ENCODE measurements at regions not wholly inside any gene's neighbourhood (a gene's known extent, or its start where the extent isn't known, plus 50 kb on each side); places are given as distances from the start of the nearest gene placed in this dataset.
"Not testable (repeated sequence)": the region's sequence is repeated elsewhere in the genome, so short reads cannot be mapped to it uniquely, and the experiment has no call there.

DNA sequence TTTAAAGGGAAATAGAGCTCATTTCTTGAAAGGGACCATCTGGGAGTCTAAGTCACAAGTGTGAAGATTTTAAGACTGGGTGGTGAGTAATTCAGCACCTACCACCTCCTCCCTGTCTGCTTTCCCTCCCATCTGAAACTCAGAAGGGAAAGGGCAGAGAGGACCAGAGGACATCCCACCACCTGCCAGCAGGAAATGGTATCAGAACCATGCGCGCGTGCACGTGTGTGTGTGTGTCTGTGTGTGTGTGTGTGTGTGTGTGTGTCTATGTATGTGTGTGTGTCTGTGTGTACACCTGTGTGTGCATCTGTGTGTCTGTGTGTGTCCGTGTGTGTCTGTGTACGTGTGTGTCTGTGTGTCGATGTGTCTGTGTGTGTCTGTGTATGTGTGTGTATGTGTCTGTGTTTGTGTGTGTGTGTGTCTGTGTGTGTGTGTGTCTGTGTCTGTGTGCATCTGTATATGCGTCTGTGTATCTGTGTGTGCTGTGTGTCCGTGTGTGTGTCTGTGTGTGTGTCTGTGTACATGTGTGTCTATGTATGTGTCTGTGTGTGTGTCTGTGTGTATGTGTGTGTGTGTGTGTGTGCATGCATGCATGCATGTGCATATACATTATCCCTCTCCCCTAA lies 76.8 kb downstream of the ZFP36L2 start:
- H3K4me3 ChIP-seq = no peak overlapping the region
- H3K9me3 ChIP-seq = no peaks in the 10 kb centered on the region
- TF ChIP-seq, protein P1, sequence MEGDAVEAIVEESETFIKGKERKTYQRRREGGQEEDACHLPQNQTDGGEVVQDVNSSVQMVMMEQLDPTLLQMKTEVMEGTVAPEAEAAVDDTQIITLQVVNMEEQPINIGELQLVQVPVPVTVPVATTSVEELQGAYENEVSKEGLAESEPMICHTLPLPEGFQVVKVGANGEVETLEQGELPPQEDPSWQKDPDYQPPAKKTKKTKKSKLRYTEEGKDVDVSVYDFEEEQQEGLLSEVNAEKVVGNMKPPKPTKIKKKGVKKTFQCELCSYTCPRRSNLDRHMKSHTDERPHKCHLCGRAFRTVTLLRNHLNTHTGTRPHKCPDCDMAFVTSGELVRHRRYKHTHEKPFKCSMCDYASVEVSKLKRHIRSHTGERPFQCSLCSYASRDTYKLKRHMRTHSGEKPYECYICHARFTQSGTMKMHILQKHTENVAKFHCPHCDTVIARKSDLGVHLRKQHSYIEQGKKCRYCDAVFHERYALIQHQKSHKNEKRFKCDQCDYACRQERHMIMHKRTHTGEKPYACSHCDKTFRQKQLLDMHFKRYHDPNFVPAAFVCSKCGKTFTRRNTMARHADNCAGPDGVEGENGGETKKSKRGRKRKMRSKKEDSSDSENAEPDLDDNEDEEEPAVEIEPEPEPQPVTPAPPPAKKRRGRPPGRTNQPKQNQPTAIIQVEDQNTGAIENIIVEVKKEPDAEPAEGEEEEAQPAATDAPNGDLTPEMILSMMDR (IDR thresholded peaks at IDR 0.05) = no peak
- no peak for TF ChIP-seq POLR2A (IDR thresholded peaks at IDR 0.05)
- DNase-seq (ENCODE audit: low spot score in 2 of 2) = no peak
- H3K27me3 ChIP-seq = no peaks in the 10 kb centered on the region
- peaks cover 0 to 8% (median 0%) of the 10 kb centered on the region in 4 donors for H3K4me1 ChIP-seq
- no peak overlapping the region for H3K27ac ChIP-seq
- 82 to 86% methylated on average over 9 of the region's 9 CpGs for WGBS, 2 donors
- H3K36me3 ChIP-seq = no peaks in the 10 kb centered on the region

DNA sequence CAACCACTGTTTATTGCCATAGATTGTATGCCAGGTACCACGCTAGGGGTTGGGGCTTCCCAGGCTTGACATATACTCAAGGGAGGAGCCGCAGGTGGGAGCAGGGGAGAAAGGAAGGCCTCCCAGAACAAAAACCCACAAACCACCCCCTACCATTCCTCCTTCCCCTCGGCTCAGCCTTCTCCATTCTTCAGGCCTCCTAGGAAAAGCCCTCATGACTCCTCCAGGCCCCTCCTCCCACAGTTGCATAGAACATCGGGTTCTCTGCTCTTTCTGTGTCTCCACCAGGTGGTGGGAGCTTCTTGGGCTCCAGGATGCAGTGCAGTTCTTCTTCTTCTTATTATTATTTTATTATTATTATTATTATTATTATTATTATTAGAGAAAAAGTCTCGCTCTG lies 80.3 kb downstream of the ZFP36L2 start:
- H3K36me3 ChIP-seq = no peaks in the 10 kb centered on the region
- no peak overlapping the region for H3K27ac ChIP-seq
- DNase-seq (ENCODE audit: low spot score in 2 of 2) = no peak
- H3K9me3 ChIP-seq = no peaks in the 10 kb centered on the region
- no peak overlapping the region for H3K4me3 ChIP-seq
- H3K4me1 ChIP-seq = peaks cover 0 to 8% (median 0%) of the 10 kb centered on the region in 4 donors
- TF ChIP-seq POLR2A (IDR thresholded peaks at IDR 0.05) (no peak), EP300 (IDR thresholded peaks at IDR 0.05) (no peak)
- TF ChIP-seq, protein P1 (IDR thresholded peaks at IDR 0.05) = no peak
- 57 to 66% methylated on average over 5 of the region's 5 CpGs for WGBS, 2 donors
- H3K27me3 ChIP-seq = no peaks in the 10 kb centered on the region

DNA sequence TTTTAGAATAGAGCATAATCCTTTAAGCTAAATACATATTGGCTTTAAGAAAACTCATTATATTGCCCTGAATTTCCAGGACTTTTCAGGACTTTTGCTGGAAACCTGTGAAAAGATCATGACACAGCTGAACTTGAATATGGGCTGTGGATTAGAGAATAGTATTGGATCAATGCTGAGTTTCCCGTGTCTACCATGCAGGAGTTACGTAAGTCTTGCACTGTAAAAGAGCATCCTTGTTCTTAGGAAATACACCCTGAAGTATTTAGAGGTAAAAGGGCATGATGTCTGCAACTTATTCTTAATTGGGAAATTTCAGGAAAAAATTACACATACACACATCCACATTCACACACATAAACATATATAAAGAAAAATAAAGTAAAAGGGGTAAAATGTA lies 82.1 kb downstream of the ZFP36L2 start:
- WGBS, 2 donors = 55 to 77% methylated on average over 2 of the region's 2 CpGs
- Histone ChIP-seq H3K4me1 (peaks cover 0 to 19% (median 7%) of the 10 kb centered on the region in 4 donors), H3K27ac (no peak overlapping the region), H3K27me3 (no peaks in the 10 kb centered on the region), H3K36me3 (no peaks in the 10 kb centered on the region), H3K9me3 (no peaks in the 10 kb centered on the region), H3K4me3 (no peak overlapping the region)
- DNase-seq (ENCODE audit: low spot score in 2 of 2) = no peak
- TF ChIP-seq POLR2A (IDR thresholded peaks at IDR 0.05) = no peak
- no peak for TF ChIP-seq EP300 (IDR thresholded peaks at IDR 0.05)
- TF ChIP-seq, protein P1 (IDR thresholded peaks at IDR 0.05) = no peak

DNA sequence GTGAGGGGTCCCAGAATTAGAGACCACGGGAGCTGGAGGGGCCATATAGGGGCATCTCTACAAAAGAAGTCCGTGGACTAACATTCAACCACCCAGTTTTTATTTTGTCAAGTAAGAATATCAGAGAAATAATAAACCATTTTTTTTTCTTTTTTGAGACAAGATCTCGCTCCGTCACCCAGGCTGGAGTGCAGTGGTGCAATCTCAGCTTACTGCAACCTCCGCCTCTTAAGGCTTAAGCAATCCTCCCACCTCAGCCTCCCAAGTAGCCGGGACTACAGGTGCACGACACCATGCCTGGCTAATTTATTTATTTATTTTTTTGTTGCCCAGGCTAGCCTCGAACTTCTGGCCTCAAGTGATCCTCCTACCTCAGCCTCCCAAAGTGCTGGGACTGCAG lies 82.7 kb downstream of the ZFP36L2 start:
- Histone ChIP-seq H3K36me3 (no peaks in the 10 kb centered on the region), H3K4me1 (peaks cover 0 to 19% (median 7%) of the 10 kb centered on the region in 4 donors), H3K9me3 (no peaks in the 10 kb centered on the region), H3K4me3 (no peak overlapping the region), H3K27ac (no peak overlapping the region), H3K27me3 (no peaks in the 10 kb centered on the region)
- TF ChIP-seq EP300 (IDR thresholded peaks at IDR 0.05) (no peak), POLR2A (IDR thresholded peaks at IDR 0.05) (no peak)
- TF ChIP-seq, protein P1 (IDR thresholded peaks at IDR 0.05) = no peak
- WGBS, 2 donors = 83 to 95% methylated on average over 8 of the region's 8 CpGs
- no peak for DNase-seq (ENCODE audit: low spot score in 2 of 2)

DNA sequence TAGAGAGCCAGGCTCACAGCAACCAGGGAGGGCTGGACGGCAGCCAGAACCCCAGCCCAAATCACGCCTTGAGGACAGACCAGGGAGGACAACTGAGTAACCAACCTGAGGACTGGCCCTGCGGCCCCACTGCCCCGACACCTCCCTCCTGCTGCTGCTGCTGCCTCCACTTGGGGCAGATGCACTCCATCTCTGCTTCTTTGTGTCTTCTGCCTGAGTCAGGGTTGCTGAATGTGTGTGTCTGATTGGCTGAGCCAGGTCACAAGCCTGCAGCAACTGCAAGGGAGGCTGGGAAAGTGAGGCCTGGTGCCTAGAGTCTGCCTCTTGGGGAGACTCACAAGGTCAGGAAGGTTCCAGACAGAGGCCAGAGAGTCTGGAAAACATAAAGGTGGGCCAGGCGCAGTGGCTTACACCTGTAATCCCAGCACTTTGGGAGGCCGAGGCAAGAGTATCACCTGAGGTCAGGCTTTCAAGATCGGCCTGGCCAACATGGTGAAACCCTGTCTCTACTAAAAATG lies 83.4 kb downstream of the ZFP36L2 start:
- H3K9me3 ChIP-seq = no peaks in the 10 kb centered on the region
- no peak for DNase-seq (ENCODE audit: low spot score in 2 of 2)
- no peaks in the 10 kb centered on the region for H3K27me3 ChIP-seq
- H3K36me3 ChIP-seq = no peaks in the 10 kb centered on the region
- H3K4me3 ChIP-seq = no peak overlapping the region
- TF ChIP-seq EP300 (IDR thresholded peaks at IDR 0.05) = no peak
- TF ChIP-seq, protein P1 (IDR thresholded peaks at IDR 0.05) = no peak
- TF ChIP-seq POLR2A (IDR thresholded peaks at IDR 0.05) = no peak
- 88 to 94% methylated on average over 5 to 6 of the region's 7 CpGs for WGBS, 2 donors
- no peak overlapping the region for H3K27ac ChIP-seq
- peaks cover 0 to 20% (median 7%) of the 10 kb centered on the region in 4 donors for H3K4me1 ChIP-seq

DNA sequence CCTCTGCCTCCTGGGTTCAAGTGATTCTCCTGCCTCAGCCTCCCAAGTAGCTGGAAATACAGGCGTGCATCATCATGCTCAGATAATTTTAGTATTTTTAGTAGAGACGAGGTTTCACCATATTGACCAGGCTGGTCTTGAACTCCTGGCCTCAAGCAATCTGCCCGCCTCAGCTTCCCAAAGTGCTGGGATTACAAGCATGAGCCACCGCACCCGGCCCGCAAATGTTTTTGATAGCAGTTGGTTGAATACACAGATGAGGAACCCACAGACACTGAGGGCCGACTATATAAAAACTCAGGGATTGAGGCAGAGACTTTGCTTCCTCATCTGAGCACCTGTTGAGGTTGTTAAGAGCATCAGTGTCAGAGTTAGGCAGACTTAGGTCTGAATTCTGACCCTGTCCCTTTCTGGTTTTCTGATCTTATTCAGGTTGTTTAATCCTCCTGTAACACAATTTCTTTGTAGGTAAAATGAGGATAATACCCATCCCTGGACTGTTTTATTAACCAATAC lies 84.7 kb downstream of the ZFP36L2 start:
- 91 to 93% methylated on average over 7 of the region's 7 CpGs for WGBS, 2 donors
- not testable (repeated sequence) for H3K27me3 ChIP-seq; H3K27ac ChIP-seq; DNase-seq (ENCODE audit: low spot score in 2 of 2); H3K4me3 ChIP-seq; H3K9me3 ChIP-seq; H3K36me3 ChIP-seq
- H3K4me1 ChIP-seq = peaks cover 0 to 29% (median 10%) of the 10 kb centered on the region in 4 donors

Data from tibial nerve (tissue), 4 donors.